Brain microvascular endothelial cell (primary cell): ENCODE measurements at regions not wholly inside any gene's neighbourhood (a gene's known extent, or its start where the extent isn't known, plus 50 kb on each side); places are given as distances from the start of the nearest gene placed in this dataset.

ENCODE experiments used
- DNase-seq: peaks from one replicate; pipeline ENCODE4 v3.0.0-alpha.2; 2020
- H3K27ac ChIP-seq: fragments of 250-450 bp; sonication (Bioruptor Pico); 2 replicates; pipeline ENCODE4 v1.5.1; 2020; ENCODE audit warnings: mild to moderate bottlenecking, moderate library complexity
- H3K27me3 ChIP-seq: fragments of 250-450 bp; sonication (Bioruptor Pico); replicated peaks from 2 replicates; pipeline ENCODE4 v1.5.1; 2020; ENCODE audit warnings: mild to moderate bottlenecking
- H3K36me3 ChIP-seq: fragments of 250-450 bp; sonication (Bioruptor Pico); replicated peaks from 2 replicates; pipeline ENCODE4 v1.5.1; 2020; ENCODE audit warnings: mild to moderate bottlenecking
- H3K4me3 ChIP-seq: 2 replicates; pipeline ENCODE4 v1.5.1; 2011; ENCODE audit warnings: low read depth, mild to moderate bottlenecking, control low read depth, low read length, moderate library complexity
- in situ Hi-C: cut with HindIII; loops from 2 replicates; pipeline ENCODE4 v1.10.0; 2017; ENCODE audit warnings: low sequenced_read_pairs, low pct_ligation_motif_present
- TF ChIP-seq, protein P1 (sequence below): IDR thresholded peaks from 2 replicates; pipeline ENCODE4 v1.5.1; 2011; ENCODE audit warnings: low read depth, mild to moderate bottlenecking, moderate library complexity, low read length, control low read depth, inconsistent platforms; ENCODE audit errors: missing control alignments

DNA sequence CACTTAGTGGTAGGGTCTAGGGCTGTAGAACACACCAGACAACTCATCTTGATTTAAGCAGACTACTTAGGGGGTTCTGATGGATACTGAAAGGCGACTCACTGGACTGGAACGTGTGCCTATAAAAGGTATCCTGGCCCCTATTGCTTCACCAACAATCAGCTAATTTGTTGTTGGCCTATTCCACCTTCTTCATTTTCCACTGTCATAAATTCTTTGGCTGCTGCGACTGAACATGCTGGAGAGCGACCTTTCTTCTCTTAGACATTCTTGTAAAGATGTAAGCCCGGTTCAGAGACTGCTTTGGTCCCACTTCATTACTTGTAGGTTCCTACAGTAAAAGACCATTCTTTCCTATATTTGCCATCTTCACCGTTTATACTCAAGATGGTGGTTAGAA lies 609.9 kb upstream of the CITED2 start:
- TF ChIP-seq, protein P1, sequence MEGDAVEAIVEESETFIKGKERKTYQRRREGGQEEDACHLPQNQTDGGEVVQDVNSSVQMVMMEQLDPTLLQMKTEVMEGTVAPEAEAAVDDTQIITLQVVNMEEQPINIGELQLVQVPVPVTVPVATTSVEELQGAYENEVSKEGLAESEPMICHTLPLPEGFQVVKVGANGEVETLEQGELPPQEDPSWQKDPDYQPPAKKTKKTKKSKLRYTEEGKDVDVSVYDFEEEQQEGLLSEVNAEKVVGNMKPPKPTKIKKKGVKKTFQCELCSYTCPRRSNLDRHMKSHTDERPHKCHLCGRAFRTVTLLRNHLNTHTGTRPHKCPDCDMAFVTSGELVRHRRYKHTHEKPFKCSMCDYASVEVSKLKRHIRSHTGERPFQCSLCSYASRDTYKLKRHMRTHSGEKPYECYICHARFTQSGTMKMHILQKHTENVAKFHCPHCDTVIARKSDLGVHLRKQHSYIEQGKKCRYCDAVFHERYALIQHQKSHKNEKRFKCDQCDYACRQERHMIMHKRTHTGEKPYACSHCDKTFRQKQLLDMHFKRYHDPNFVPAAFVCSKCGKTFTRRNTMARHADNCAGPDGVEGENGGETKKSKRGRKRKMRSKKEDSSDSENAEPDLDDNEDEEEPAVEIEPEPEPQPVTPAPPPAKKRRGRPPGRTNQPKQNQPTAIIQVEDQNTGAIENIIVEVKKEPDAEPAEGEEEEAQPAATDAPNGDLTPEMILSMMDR = no peak
- in situ Hi-C loops = no loop called here
- no peak for DNase-seq
- Histone ChIP-seq H3K27ac (peak overlapping the region; percentile 91), H3K36me3 (no peaks in the 10 kb centered on the region), H3K27me3 (no peaks in the 10 kb centered on the region), H3K4me3 (no peak overlapping the region)

DNA sequence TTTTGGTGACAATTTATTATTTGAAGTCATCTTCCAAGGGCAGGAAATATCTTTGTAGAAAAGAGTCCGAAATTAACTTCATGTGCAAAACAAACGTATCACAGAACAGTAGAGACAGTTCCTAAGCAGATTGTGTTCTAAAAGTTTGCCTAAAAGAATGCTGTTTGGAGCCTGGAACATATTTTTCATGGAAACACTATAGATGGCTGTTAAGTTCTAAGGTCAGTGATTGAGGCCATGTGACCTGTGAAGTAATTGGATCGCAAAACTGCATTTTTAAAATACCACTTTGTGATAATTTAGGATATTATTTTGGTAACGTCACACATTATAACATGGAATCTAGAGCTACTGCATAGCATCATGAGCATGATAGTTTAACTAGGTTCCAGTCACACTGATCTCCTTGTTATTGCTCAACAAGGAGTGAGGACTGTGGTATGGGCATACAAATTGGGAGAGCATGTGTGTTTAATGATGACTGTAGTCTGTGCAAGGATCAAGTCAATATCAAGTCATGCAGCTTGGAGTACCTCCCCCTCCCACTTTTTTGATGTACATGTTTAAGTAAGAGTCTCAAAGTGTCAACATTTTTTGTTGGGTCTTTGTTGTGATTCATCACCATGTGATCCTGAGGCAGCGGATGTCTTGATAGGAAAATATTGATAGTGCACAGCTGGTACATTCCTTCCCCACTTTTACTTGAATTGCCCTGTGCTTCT lies 609.3 kb upstream of the CITED2 start:
- TF ChIP-seq, protein P1 = no peak
- peak; percentile 90 for DNase-seq
- Histone ChIP-seq H3K36me3 (no peaks in the 10 kb centered on the region), H3K4me3 (no peak overlapping the region), H3K27me3 (no peaks in the 10 kb centered on the region), H3K27ac (peak overlapping the region; percentile 91)
- in situ Hi-C loops = no loop called here

DNA sequence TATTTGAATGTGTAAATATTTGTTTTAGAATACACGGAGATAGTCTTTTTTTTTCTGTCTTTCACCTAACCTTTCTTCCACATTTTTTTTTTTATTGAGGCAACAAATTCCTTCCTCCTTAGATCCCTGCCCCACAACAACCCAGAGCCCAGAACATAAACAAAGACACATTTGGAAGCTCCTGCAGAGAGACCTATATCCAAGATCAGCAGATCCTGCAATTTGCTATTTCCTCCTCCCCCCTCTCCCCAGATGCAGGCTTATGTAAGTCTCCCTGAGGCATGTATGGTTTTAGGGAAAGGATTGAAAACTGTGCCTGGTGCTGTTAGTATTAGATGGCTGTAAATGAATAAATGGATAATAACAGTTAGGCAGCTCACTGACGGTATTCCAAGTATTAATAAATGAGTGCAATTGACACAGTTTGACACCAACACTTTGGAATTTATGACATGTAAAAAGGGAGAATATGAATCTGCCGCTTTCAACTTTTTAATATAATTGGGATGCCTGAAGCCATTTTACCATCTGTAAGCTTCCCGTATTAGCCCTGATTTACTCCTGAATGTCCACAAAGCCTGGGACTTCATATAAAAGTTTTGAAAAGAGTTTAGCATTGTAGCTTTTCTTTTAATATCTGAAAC lies 608.3 kb upstream of the CITED2 start:
- H3K27ac ChIP-seq = peak overlapping the region; percentile 91
- peak; percentile 68 for DNase-seq
- no peak overlapping the region for H3K4me3 ChIP-seq
- no peaks in the 10 kb centered on the region for H3K36me3 ChIP-seq
- in situ Hi-C loops = no loop called here
- TF ChIP-seq, protein P1 = no peak
- no peaks in the 10 kb centered on the region for H3K27me3 ChIP-seq

DNA sequence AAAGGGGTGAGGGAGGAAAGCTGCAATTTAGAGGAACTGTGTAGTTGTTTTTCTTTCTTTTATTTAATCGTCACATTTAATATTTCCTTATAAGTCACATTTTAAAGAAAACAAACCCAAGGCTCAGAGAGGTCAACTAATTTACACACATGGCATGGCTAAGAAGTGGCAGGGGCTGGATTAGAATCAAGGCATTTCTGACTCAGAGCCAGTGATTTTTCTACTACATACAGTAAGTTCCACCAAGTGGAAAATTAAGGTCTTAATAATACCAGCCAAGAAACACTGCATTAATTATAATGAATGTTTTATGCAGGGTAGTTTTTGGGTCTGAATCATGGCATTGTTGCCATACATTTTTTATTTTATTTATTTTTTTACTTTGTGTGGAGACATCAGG lies 607.7 kb upstream of the CITED2 start:
- no peak overlapping the region for H3K4me3 ChIP-seq
- DNase-seq = no peak
- peak overlapping the region; percentile 91 for H3K27ac ChIP-seq
- TF ChIP-seq, protein P1 = no peak
- H3K27me3 ChIP-seq = no peaks in the 10 kb centered on the region
- in situ Hi-C loops = no loop called here
- no peaks in the 10 kb centered on the region for H3K36me3 ChIP-seq

DNA sequence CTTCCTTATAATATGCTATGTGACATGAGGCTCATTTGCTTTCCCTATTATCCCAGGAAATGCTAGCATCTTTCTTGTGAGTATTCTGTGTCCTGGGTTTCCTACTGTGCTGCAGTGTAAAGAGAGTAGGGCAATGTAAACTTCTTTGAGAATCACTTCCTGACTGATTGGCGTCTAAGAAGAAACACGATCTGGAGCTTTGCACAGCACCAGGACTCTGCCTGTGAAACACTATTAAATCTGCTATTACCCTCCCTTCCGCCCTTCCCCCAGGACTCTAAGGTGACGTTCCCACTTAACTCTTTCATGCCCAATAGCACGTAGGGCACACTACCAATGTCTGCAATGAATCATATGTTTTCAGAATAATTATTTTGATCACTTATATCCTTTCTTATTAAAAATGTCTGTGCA lies 607.3 kb upstream of the CITED2 start:
- in situ Hi-C loops = no loop called here
- Histone ChIP-seq H3K4me3 (no peak overlapping the region), H3K36me3 (no peaks in the 10 kb centered on the region), H3K27ac (peak overlapping the region; percentile 91), H3K27me3 (no peaks in the 10 kb centered on the region)
- DNase-seq = peak; percentile 71
- TF ChIP-seq, protein P1 = no peak
